ENCODE measurements at regions not wholly inside any gene's neighbourhood (a gene's known extent, or its start where the extent isn't known, plus 50 kb on each side); places are given as distances from the start of the nearest gene placed in this dataset.

DNA sequence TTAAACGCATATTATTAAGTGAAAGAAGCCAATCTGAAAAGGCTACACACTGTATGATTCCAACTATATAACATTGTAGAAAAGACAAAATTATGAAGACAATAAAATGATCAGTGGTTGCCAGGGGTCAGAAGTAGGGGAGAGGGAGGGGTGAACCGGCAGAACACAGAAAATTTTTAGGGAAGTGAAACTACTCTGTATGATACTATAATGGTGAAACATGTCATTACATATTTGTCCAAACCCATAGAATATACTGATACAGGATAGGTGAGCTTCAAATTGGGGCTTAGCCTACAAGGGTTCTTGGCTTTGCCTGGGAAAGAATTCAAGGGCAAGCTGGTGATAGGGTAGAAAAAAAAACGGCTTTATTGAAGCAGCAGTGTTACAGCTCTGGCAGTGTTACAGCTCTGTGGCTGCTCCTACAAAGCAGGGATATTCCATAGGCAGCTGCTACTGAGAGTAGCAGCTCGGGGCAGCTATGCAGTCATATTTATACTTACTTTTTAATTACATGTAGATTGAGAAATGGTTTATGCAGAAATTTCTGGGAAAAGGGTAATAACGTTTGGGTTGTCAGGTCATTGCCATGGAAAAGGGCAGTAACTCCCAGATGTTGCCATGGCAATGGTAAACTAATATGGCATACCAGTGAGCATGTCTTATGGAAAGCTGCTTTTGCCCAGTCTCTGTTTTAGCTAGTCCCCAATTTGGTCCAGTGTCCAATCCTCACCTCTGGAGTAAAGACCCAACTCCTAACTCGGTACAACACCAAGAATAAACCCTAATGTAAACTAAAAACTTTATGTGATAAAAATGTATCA lies 125.1 kb upstream of the SLC25A36 start:
- H3K27ac ChIP-seq: no peak overlapping the region
- no peak for DNase-seq (ENCODE audit: low spot score in 2 of 2)
- H3K27me3 ChIP-seq: no peaks in the 10 kb centered on the region
- H3K4me1 ChIP-seq: no peaks in the 10 kb centered on the region
- 56% methylated on average over 6 of the region's 6 CpGs for WGBS
- no peaks in the 10 kb centered on the region for H3K36me3 ChIP-seq
- no peak overlapping the region for H3K4me3 ChIP-seq
- no peaks in the 10 kb centered on the region for H3K9me3 ChIP-seq
- TF ChIP-seq POLR2AphosphoS5 (IDR thresholded peaks at IDR 0.05) (no peak), CTCF (IDR thresholded peaks at IDR 0.05) (no peak), EP300 (IDR thresholded peaks at IDR 0.05) (no peak), POLR2A (IDR thresholded peaks at IDR 0.05) (no peak)

DNA sequence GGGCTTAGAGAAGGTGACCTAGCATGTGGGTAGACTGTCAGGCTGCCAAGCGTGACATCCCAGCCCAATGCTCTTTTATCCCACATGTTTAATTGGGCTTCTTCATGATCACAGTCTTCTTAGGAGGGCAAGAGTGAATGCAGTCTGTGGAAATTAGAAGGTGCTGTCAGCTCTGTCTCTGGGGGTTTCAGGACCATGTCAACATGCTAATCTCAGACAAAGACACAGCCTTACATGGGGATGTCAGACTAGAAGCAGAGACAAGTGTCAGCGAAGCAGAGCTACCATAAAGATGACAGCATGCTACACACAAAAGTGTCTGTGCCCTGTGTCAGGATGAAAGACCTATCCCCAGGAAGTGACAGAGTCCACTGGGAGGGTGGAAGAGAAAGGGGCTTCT lies 120.1 kb upstream of the SLC25A36 start:
- no peaks in the 10 kb centered on the region for H3K4me1 ChIP-seq
- H3K36me3 ChIP-seq: no peaks in the 10 kb centered on the region
- H3K4me3 ChIP-seq: no peak overlapping the region
- H3K9me3 ChIP-seq: no peaks in the 10 kb centered on the region
- no peaks in the 10 kb centered on the region for H3K27me3 ChIP-seq
- no peak for TF ChIP-seq EP300 (IDR thresholded peaks at IDR 0.05)
- TF ChIP-seq POLR2A (IDR thresholded peaks at IDR 0.05): no peak
- TF ChIP-seq POLR2AphosphoS5 (IDR thresholded peaks at IDR 0.05): no peak
- TF ChIP-seq CTCF (IDR thresholded peaks at IDR 0.05): no peak
- no peak for DNase-seq (ENCODE audit: low spot score in 2 of 2)
- no peak overlapping the region for H3K27ac ChIP-seq
- WGBS: 85% methylated on average over 2 of the region's 2 CpGs

DNA sequence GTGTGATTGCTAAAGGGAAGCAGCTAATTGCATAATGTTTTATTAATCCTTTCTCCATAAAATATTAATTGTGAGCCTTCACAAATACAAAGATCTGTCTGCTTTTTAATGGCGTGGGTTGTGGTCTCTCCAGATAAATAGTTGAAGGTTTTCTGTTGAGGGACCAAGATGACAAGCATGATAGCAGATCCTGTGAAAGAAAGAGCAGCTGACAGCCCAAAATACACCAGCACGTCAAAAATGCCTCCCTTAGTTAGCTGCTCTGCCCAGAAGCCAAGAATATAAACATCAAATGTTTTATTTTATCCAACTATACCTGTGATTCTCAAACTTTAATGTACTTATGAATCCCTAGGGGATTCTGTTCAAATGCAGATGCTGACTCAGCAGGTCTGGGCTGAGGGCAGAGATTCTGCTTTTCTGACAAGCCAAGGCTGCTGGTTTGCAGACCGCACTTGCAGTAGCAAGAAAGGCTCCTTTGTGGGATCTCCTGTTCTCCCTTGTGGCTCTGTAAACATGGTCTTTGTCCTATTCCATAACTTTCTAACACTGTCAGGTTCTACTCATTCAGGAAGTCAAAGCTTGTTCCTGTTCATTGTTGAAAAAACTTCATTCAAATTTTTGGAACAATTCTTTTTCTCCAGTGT lies 119.1 kb upstream of the SLC25A36 start:
- Histone ChIP-seq H3K27ac (no peak overlapping the region), H3K9me3 (no peaks in the 10 kb centered on the region), H3K27me3 (no peaks in the 10 kb centered on the region), H3K4me3 (no peak overlapping the region), H3K36me3 (no peaks in the 10 kb centered on the region), H3K4me1 (no peaks in the 10 kb centered on the region)
- 29% methylated on average over 3 of the region's 3 CpGs for WGBS
- no peak for TF ChIP-seq CTCF (IDR thresholded peaks at IDR 0.05)
- no peak for TF ChIP-seq POLR2A (IDR thresholded peaks at IDR 0.05)
- no peak for TF ChIP-seq EP300 (IDR thresholded peaks at IDR 0.05)
- TF ChIP-seq POLR2AphosphoS5 (IDR thresholded peaks at IDR 0.05): no peak
- no peak for DNase-seq (ENCODE audit: low spot score in 2 of 2)

- H3K4me1 ChIP-seq: no peaks in the 10 kb centered on the region
- H3K36me3 ChIP-seq: no peaks in the 10 kb centered on the region
- 80% methylated on average over 1 of the region's 1 CpG for WGBS
- H3K27ac ChIP-seq: no peak overlapping the region
- no peak for DNase-seq (ENCODE audit: low spot score in 2 of 2)
- no peaks in the 10 kb centered on the region for H3K27me3 ChIP-seq
- no peaks in the 10 kb centered on the region for H3K9me3 ChIP-seq
- no peak overlapping the region for H3K4me3 ChIP-seq
- TF ChIP-seq POLR2A (IDR thresholded peaks at IDR 0.05) (no peak), POLR2AphosphoS5 (IDR thresholded peaks at IDR 0.05) (no peak), EP300 (IDR thresholded peaks at IDR 0.05) (no peak), CTCF (IDR thresholded peaks at IDR 0.05) (no peak)
These were observed 118.5 kb upstream of the SLC25A36 start for GRCh38 chr3:140823106-140823505.

GRCh38 chr3:140827894-140828293 lies 113.7 kb upstream of the SLC25A36 start:
- no peak for TF ChIP-seq CTCF (IDR thresholded peaks at IDR 0.05)
- no peak for TF ChIP-seq EP300 (IDR thresholded peaks at IDR 0.05)
- no peak for TF ChIP-seq POLR2A (IDR thresholded peaks at IDR 0.05)
- no peak for TF ChIP-seq POLR2AphosphoS5 (IDR thresholded peaks at IDR 0.05)
- Histone ChIP-seq H3K27ac (no peak overlapping the region), H3K4me3 (no peak overlapping the region), H3K9me3 (no peaks in the 10 kb centered on the region), H3K27me3 (peaks cover 3% of the 10 kb centered on the region), H3K36me3 (no peaks in the 10 kb centered on the region), H3K4me1 (no peaks in the 10 kb centered on the region)
- DNase-seq (ENCODE audit: low spot score in 2 of 2): no peak
- 71% methylated on average over 1 of the region's 1 CpG for WGBS

All from suprapubic skin (tissue), 4 donors.